SHP77 treated with DMSO at 0.1 percent for 48 hours (cell line): ENCODE measurements at regions not wholly inside any gene's neighbourhood (a gene's known extent, or its start where the extent isn't known, plus 50 kb on each side); places are given as distances from the start of the nearest gene placed in this dataset.
"Not testable (repeated sequence)": the region's sequence is repeated elsewhere in the genome, so short reads cannot be mapped to it uniquely, and the experiment has no call there.

Experiments
- DNase-seq: peaks from one replicate; lab custom pipeline; 2025; lab: John Stamatoyannopoulos, UW

DNA sequence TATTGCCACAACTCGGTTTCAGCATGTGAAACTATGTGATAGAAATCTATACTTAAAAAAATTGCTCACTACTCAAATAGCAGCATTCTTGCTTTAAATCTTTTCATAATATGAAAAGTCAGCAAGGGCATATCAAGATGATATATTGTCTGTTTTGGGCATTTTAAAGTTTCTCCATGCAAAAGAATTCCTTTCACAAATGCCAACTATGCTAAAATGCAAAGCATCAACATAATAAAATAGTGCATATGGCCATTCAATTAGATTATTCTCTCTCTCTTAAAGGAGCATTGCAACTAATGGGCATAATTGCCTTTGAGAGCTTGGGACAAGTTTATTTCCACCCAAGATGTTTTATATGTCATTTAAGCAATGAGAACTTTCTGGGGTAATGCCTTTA lies 475.1 kb downstream of the ZPLD1 start:
- DNase-seq = no peak

DNA sequence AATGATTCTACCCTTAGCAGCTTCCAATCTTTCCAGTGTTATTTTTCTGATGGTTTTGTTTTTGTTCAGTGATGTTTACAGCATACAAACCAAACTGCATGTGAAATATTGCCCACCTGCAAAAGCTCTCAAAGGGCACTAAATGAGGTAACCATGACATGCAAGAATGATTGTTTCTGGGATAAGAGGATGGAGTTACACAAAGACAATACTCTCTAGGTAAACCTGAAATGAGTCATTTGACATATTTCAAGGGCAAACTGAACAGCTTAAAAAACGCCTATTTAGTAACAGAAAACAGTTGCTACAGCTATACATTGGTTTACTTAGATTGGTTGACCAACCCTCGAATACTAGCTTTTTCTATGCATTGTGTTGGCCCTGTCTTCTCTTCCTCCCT lies 481.7 kb downstream of the ZPLD1 start:
- DNase-seq = peak; percentile 49

DNA sequence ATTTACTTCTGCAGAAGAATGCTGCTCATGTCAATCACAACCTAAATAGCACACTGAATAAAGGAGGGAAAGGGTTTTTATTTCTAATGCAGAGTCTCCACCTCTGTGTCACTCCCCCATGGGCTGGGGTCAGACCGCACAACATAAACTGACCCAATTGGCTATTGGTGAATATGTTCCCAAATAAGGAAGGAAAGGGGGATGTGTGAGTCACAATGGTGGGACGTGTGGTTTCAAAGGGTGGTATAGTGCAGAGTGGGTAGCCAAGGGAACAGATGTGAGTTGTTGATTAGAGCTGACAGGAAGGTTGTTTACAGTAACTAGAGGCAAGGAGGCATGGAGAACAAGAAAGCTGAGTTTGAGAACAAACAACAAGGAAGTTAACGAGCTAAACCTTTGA lies 491.8 kb downstream of the ZPLD1 start:
- no peak for DNase-seq

DNA sequence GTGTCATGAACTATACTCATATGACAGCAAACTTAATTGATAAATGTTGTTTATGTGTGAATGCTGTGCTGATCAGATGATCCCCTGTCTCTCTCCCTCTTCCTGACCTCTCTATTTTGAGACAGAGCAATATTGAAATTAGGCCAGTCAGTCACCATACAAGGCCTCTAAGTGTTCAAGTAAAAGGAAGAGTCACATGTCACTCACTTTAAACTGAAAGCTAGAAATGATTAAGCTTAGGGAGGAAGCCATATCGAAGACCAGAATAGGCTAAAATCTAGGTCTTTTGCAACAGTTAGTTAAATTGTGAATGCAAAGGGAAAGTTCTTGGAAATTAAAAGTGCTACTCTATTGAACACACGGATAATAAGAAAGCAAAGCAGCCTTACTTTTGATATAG lies 498.6 kb downstream of the ZPLD1 start:
- no peak for DNase-seq

DNA sequence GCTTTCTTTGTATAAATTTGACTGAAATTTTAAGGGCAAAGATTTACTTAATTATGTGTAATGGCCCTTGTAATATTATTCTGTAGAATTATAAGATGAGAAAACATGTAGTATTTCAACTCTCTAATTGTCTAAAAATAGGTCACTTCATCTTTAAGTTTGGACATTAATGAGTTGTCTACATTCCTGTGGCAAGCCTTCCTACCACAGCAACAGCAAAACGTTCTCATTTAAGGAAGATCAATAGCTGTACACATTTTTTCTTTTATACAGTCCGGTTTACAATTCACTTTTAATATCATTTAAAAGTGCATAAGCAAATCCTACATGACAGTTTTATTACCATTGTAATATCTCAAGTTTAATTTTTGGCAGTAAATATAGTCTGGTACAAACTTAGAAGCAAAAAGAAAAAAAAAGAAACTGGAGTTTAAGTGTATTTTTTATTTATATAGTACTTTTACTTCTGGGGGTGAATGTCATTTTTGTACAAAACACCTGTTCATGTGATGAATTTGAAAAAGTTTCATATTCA lies 501.8 kb downstream of the ZPLD1 start:
- no peak for DNase-seq

DNA sequence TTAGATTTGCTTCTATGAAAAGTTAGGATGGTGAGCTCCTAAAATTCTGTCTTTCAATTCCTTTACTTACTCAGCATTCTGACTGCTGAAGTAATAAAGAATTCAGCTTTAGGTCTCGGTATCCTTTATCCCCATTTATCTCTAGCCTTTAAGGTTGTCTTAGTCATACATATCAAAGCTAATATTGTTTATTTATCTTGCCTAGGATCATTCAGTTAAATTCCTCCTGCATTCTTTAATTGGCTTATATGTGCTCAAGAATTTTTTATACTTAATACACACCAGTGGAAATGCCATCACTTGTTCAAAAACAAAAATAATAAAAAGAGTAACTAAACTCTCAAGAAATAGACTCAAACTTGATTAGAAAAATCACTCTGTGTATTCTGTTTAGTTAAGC lies 507.0 kb downstream of the ZPLD1 start:
- DNase-seq = no peak

DNA sequence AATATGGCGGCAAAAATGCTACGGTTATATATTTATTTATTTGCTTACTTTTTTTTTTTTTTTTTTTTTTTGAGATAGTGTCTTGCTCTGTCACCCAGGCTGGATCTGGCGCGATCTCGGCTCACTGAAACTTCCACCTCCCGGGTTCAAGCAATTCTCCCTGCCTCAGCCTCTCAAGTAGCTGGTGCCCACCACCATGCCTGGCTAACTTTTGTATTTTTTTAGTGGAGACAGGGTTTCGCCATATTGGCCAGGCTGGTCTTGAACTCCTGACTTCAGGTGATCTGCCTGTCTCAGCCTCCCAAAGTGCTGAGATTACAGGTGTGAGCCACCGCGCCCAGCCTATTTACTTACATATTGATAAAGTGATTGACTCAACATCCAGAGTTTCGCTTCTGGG lies 511.6 kb downstream of the ZPLD1 start:
- DNase-seq = not testable (repeated sequence)

DNA sequence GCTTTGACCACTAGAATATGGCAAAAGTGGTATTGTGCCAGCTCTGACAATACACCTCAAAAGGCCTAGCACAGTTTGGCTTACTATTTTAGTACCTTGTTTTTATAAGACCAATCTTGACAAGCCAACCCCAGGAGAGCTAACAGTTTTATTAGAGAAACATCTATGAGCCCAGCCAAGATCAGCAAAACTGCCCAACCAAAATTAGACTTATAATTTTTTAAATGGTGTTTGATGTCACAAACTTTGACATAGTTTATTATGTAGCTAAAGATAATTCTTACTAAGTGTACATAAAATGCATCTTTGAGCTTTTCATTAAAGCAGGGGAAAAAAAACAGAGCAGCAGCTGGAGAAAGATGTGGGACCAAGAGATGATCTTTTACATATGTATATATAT lies 537.5 kb downstream of the ZPLD1 start:
- no peak for DNase-seq

DNA sequence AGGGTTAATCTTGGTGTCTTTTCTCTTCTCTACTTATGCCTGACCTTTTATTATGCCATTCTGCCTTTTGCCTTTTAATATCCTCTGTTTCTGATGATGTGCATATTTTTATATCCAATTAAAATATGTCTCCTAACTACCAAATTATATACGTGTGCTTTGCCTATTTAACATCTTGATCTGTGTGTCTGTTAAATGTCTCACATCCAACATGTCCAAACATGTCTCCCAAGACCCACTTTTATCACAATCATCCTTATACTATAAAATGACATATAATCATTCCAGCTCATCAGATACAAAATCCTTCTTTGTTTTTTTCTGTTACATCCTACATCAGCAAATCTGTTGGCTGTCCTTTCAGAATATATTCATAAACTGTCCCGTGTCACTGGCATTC lies 539.5 kb downstream of the ZPLD1 start:
- DNase-seq = no peak

DNA sequence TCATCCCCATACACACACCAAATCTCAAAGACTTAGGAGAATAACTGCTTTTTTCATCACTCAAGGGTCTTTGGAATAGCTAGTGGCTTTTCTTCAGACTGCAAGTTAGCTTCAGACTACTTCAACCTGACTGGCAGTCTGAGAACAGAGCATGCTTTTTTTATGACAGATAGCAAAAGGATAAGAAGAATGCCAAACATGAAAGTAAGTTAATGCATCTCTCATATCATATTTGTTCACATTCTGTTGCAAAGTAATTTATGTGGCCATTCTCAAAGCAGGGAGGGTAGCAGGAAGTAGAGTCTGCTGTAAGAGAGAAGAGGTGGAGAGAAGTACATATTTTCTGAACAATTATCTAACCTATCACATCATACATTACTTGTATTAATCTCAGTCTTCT lies 544.4 kb downstream of the ZPLD1 start:
- no peak for DNase-seq

DNA sequence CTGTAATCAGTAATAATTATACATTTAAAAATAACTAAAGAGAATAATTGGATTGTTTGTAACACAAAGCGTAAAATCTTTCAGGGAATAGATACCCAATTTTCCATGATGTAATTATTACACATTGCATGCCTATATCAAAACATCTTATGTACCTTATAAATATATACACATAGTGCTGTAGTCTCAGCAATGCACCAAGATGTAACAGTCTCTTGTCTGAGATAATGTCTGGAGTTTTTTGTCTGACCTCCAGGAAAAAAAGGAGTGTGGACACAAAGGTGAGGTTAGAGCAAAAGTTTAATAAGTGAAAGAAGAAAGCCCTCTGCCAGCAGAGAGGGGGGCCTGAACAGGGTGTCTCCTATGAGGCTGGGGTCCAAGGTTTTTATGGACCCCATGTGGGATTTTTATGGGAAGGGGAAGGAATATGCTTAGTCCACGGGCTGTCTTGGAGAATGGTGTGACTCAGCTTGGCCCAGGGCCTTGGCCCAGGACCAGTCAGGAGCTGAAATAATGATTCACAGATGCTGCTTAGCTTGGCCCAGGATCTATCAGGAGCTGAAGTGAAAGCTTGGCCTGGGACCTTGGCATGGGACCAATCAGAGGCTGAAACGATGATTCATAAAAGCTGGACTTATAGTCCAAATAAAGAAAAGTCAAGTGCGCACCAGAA lies 545.0 kb downstream of the ZPLD1 start:
- no peak for DNase-seq

DNA sequence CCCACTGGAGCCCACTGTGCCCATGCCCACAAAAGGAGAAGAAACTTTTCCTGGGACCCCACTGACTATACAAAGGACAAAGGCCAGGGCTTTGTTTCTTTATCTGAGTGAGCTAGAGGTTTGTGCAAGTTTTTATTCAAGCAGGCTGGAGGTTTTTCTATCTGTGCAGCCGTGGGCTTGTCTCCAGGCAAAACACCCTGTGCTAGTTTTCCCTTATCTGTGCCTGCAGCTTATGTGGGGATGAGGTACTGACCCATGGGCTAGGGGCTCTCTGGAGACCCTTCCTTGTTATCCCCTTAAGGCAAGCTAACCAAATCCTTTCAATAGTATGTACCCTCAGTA lies 545.5 kb downstream of the ZPLD1 start:
- no peak for DNase-seq

DNA sequence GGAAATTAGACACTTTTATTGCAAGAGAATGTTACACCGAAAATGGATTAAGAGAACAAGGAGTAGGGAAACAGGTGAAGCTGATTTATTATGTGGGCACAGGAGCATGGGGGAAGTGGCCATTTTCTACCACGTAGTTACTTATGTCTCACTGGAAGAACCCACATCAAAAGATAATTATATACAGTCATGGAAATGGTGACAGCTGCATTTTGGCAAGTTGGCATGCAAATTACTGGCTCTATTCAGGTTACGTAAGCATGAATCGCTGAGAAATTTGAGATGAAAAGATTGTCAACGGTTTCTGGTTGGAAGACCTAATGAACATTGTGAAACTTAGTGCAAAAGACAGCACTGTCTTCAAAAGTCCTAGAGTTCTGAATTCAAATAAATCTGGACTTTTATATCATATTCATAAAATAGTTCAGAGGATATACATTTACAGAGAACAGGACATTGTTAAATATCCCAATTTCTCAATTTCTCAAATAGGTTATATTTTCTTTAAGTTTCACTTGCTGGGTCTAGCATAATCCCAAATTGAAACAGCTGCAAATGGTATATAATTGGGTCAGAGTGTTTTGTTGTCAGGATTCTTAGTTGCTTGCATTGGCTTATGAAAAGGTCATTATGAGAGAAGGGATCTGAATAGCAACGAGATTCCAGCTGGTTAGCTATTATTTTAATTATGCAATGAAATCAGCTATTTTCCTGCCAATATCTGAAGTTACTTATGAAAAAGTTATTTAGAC lies 567.8 kb downstream of the ZPLD1 start:
- DNase-seq = no peak

DNA sequence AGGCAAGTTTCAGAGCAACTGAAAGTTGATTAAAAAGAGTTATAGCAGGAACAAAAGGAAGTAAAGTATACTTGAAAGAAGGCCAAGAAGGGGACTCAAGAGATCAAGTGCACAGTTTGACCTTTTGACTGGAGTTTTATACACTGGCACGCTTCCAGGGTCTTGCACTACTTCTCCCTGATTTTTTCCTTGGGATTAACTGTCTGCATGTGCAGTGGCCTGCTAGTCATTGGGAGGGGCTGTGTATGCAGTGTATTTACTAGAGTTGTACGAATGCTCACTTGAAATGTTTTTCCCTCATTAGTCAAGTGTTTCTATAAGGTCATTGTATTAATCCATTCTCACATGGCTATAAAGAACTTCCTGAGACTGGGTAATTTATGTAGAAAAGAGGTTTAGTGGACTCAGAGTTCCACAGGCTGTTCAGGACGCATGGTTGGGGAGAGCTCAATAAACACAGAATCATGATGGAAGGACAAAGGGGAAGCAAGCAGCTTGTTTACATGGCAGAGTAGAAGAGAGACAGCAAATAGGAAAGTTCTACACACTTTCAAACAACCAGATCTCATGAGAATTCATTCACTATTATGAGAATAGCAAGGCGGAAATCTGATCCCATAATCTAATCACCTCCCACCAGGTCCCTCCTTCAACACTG lies 571.8 kb downstream of the ZPLD1 start:
- no peak for DNase-seq

DNA sequence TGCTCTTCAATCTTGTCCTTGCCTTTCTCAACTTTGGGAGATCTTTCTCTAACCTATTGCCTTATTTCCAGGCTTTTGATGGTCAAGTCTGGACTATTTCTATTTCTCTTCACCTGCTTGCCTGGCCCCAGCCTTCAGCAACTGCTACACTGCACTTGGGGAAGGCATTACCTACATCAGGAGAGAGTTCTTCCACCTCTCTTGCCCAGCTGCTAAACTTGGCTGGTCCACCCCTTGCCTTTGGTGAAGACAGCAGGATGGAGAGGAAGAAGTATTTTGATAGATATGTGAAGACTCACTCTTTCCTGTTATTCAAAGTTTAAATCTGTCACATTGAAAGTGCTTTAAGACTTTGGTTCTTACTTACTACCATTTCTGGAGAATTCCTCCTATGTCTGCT lies 574.8 kb downstream of the ZPLD1 start:
- DNase-seq = no peak

DNA sequence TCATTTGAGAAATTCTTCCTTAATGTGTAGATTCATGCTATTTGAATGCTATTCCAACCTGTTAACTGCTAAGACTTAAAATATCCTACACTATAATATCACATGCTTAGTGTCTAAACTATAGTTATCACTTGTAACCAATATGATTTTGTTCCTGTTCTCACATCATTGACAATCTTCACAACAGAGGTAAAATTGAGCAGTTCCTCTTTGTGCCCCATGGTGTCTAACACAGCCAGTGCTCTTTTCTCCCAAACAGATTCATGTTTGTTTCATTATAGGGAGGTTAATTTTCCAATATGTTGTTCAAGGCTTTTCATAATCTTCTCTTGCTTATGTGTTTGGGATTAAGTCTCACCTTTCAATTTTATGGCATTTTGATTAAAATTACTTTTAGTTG lies 591.1 kb downstream of the ZPLD1 start:
- DNase-seq = no peak

DNA sequence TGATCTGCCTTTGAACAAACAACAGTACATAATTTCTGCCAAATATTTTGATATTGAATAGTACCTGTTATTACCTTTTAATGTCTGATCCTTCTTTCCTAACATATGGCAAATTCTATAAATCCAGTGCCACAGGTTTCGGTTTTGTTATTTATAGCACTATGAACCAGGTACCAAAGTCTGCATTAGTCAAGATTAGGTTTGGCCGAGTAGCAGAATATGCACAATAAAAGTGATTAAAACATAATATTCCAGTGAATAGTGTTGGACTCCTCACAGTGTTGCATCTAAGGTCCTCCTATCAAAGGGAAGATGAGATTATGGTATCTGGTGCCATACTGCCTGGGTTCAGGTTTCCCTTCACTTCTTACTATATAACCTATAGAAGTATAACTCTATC lies 599.0 kb downstream of the ZPLD1 start:
- DNase-seq = no peak

DNA sequence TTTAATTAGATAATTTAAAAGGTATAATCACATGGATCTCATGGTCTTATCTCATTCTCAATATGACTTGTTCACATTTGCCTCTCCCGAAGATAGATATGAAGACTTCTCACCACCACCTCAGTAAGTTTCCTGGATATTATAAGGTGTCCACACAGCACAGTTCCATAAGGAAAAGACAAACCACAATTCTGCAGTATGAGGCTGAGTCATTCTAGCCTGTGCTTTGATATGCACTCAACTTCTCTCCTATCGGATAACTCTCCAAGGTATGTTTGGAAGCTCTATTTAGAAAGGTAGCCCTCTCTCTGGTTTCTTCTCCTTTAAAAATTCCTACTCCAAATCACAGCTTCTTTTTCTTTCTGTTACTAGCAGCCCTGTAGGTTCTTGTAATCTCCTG lies 612.8 kb downstream of the ZPLD1 start:
- DNase-seq = no peak

DNA sequence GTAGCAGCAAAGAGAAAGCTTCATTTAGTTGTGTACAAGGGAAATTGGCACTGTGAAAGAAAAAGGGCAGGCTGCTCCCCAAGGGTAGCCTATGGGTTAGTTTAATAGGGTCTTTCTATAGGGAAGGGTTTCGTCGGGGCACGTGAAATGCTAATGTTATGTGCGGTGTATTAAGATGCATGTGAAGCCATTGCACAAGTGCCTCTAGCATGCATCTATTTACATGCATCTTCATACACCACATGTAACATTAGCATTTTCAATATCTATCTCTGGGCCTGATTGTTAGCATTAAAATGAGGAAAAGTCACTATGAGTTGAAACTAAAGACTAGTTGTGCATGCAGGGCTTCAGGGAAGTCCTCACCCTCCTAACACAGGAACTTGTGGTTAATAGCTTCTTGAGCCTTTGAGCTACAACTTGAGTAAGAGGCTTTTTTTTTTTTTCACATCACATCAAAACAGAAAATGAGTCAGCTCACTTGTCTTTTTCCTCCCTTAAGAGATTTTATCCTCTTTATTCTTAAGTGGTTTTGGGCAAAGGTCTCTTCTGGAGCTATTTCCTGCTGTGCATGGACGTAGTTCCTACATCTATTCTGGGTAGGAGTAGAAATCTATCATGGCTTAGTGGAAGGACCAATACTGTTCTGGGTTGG lies 613.4 kb downstream of the ZPLD1 start:
- DNase-seq = no peak

DNA sequence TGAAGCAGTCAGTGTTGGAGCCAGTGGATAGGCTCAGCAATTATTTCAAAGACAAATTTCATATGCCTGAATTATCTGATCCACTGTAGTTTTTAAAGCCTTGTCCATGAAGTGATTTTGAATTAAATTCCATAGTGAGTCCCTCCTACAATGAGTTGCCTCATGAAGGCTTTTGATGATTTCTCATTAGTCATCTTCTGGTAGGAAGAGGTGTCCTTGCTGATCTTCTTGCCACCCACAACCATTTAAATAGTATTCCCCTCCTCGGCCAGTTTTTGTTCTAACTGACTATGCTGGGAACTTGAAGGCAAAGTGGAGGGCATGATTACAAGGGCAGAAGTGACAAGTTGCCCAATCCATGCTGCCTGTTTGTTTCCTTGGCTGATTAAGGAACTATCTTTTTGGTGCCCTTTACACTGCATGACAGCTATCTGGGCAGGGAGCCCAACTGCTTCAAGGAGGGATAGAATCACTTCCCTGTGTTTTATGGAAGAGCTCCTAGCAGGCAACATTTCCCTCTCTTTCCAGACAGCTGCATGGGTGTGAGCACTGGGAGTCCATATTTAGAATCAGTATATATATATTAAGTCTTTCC lies 617.5 kb downstream of the ZPLD1 start:
- no peak for DNase-seq

DNA sequence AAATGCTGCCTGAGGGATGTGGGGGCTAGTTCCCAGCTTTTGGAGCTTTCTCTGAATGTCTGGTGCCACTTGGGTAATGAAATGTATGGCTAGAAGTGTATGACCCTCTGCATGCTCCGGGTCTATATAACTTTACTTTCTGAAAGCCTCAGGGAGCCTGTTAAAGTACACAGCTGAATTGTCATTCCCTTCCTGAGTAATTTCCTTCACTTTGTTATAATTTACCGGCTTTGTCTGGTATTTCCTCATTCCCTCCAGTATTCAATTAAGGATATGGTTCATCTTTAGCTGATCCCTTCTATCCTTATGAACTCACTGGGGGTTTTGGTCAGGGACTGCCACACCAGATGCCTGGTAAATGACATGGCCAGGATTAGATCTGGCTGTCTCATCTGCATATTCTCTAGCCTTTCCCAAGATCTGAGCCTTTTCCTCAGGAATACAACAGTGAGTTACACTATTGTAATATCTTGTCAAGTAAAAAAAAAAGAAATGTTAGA lies 620.3 kb downstream of the ZPLD1 start:
- DNase-seq = no peak

DNA sequence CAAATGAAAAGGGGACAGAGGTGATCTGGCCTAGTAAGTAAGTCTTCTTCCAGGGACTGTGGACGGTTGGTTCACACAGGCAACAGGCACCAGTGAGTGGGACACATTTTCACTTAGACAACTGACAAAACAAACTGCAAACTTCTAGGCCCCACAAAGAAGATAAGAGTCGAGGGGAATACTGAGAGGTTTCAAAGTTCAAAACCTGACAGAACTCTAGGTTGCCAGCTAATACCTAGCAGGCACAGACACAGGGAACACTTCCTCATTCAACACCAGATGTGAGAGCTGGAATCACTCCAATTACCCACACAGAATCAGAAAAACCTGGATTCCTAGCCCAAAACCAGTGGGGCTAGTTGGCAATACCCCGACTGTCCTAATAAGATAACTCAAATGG lies 621.7 kb downstream of the ZPLD1 start:
- no peak for DNase-seq
